ENCODE measurements at regions not wholly inside any gene's neighbourhood (a gene's known extent, or its start where the extent isn't known, plus 50 kb on each side); places are given as distances from the start of the nearest gene placed in this dataset.
"Not testable (repeated sequence)": the region's sequence is repeated elsewhere in the genome, so short reads cannot be mapped to it uniquely, and the experiment has no call there.

GRCh38 chr5:37951946-37952721 lies 112.3 kb upstream of the GDNF start:
- no peak overlapping the region for H3K4me3 Mint-ChIP-seq
- H3K4me1 Mint-ChIP-seq (ENCODE audit: low read depth): no peaks in the 10 kb centered on the region
- no peaks in the 10 kb centered on the region for H3K9me3 Mint-ChIP-seq (ENCODE audit: low read depth)
- H3K36me3 Mint-ChIP-seq: no peaks in the 10 kb centered on the region
- no peak overlapping the region for H3K27ac Mint-ChIP-seq
- no peaks in the 10 kb centered on the region for H3K27me3 Mint-ChIP-seq

GRCh38 chr5:37950436-37950835 lies 110.6 kb upstream of the GDNF start:
- Mint-ChIP-seq H3K27me3 (no peaks in the 10 kb centered on the region), H3K4me3 (no peak overlapping the region), H3K36me3 (no peaks in the 10 kb centered on the region), H3K9me3 (ENCODE audit: low read depth) (no peaks in the 10 kb centered on the region), H3K27ac (no peak overlapping the region), H3K4me1 (ENCODE audit: low read depth) (no peaks in the 10 kb centered on the region)

GRCh38 chr5:37945446-37945845 lies 105.6 kb upstream of the GDNF start:
- Mint-ChIP-seq H3K9me3 (ENCODE audit: low read depth) (no peaks in the 10 kb centered on the region), H3K27ac (no peak overlapping the region), H3K4me1 (ENCODE audit: low read depth) (no peaks in the 10 kb centered on the region), H3K27me3 (peaks cover 2% of the 10 kb centered on the region), H3K4me3 (no peak overlapping the region), H3K36me3 (no peaks in the 10 kb centered on the region)

- H3K27ac Mint-ChIP-seq; H3K4me3 Mint-ChIP-seq; H3K4me1 Mint-ChIP-seq (ENCODE audit: low read depth); H3K36me3 Mint-ChIP-seq; H3K9me3 Mint-ChIP-seq (ENCODE audit: low read depth); H3K27me3 Mint-ChIP-seq: not testable (repeated sequence)
These were observed 103.3 kb upstream of the GDNF start for GRCh38 chr5:37943136-37943535.

- no peaks in the 10 kb centered on the region for H3K4me1 Mint-ChIP-seq (ENCODE audit: low read depth)
- H3K36me3 Mint-ChIP-seq: no peaks in the 10 kb centered on the region
- H3K9me3 Mint-ChIP-seq (ENCODE audit: low read depth): peaks cover 4% of the 10 kb centered on the region
- H3K27me3 Mint-ChIP-seq: peaks cover 4% of the 10 kb centered on the region
- no peak overlapping the region for H3K4me3 Mint-ChIP-seq
- H3K27ac Mint-ChIP-seq: no peak overlapping the region
These were observed 101.2 kb upstream of the GDNF start for GRCh38 chr5:37940931-37941623.

GRCh38 chr5:37938861-37939260 lies 99.0 kb upstream of the GDNF start:
- no peaks in the 10 kb centered on the region for H3K36me3 Mint-ChIP-seq
- H3K9me3 Mint-ChIP-seq (ENCODE audit: low read depth): peaks cover 11% of the 10 kb centered on the region
- H3K4me3 Mint-ChIP-seq: no peak overlapping the region
- no peaks in the 10 kb centered on the region for H3K4me1 Mint-ChIP-seq (ENCODE audit: low read depth)
- H3K27me3 Mint-ChIP-seq: peaks cover 4% of the 10 kb centered on the region
- H3K27ac Mint-ChIP-seq: no peak overlapping the region

GRCh38 chr5:37938076-37938852 lies 98.4 kb upstream of the GDNF start:
- Mint-ChIP-seq H3K4me1 (ENCODE audit: low read depth) (no peaks in the 10 kb centered on the region), H3K27me3 (peaks cover 4% of the 10 kb centered on the region), H3K27ac (no peak overlapping the region), H3K36me3 (no peaks in the 10 kb centered on the region), H3K9me3 (ENCODE audit: low read depth) (peaks cover 11% of the 10 kb centered on the region), H3K4me3 (no peak overlapping the region)

GRCh38 chr5:37936091-37936490 lies 96.2 kb upstream of the GDNF start:
- H3K9me3 Mint-ChIP-seq (ENCODE audit: low read depth): peaks cover 11% of the 10 kb centered on the region

GRCh38 chr5:37933576-37933975 lies 93.7 kb upstream of the GDNF start:
- no peaks in the 10 kb centered on the region for H3K4me1 Mint-ChIP-seq (ENCODE audit: low read depth)
- H3K36me3 Mint-ChIP-seq: no peaks in the 10 kb centered on the region
- H3K4me3 Mint-ChIP-seq: no peak overlapping the region
- peaks cover 3% of the 10 kb centered on the region for H3K27me3 Mint-ChIP-seq
- peaks cover 11% of the 10 kb centered on the region for H3K9me3 Mint-ChIP-seq (ENCODE audit: low read depth)
- H3K27ac Mint-ChIP-seq: no peak overlapping the region

More at GRCh38 chr5:37936091-37936490, 96.2 kb upstream of the GDNF start:
- Mint-ChIP-seq H3K4me3 (no peak overlapping the region), H3K27me3 (peaks cover 6% of the 10 kb centered on the region), H3K27ac (no peak overlapping the region), H3K4me1 (ENCODE audit: low read depth) (no peaks in the 10 kb centered on the region), H3K36me3 (no peaks in the 10 kb centered on the region)

GRCh38 chr5:37932450-37932849 lies 92.6 kb upstream of the GDNF start:
- Mint-ChIP-seq H3K4me1 (ENCODE audit: low read depth) (no peaks in the 10 kb centered on the region), H3K27ac (no peak overlapping the region), H3K36me3 (no peaks in the 10 kb centered on the region), H3K4me3 (no peak overlapping the region), H3K9me3 (ENCODE audit: low read depth) (peaks cover 8% of the 10 kb centered on the region), H3K27me3 (peaks cover 3% of the 10 kb centered on the region)

- Mint-ChIP-seq H3K27ac (no peak overlapping the region), H3K27me3 (peaks cover 6% of the 10 kb centered on the region), H3K4me3 (no peak overlapping the region)
These were observed 91.7 kb upstream of the GDNF start for GRCh38 chr5:37931541-37931940.

GRCh38 chr5:37930350-37930749 lies 90.5 kb upstream of the GDNF start:
- H3K9me3 Mint-ChIP-seq (ENCODE audit: low read depth): no peaks in the 10 kb centered on the region
- H3K27ac Mint-ChIP-seq: no peak overlapping the region
- H3K27me3 Mint-ChIP-seq: peaks cover 8% of the 10 kb centered on the region
- H3K4me3 Mint-ChIP-seq: no peak overlapping the region
- no peaks in the 10 kb centered on the region for H3K4me1 Mint-ChIP-seq (ENCODE audit: low read depth)
- no peaks in the 10 kb centered on the region for H3K36me3 Mint-ChIP-seq

More at GRCh38 chr5:37931541-37931940, 91.7 kb upstream of the GDNF start:
- peaks cover 8% of the 10 kb centered on the region for H3K9me3 Mint-ChIP-seq (ENCODE audit: low read depth)
- H3K4me1 Mint-ChIP-seq (ENCODE audit: low read depth): no peaks in the 10 kb centered on the region
- no peaks in the 10 kb centered on the region for H3K36me3 Mint-ChIP-seq

- Mint-ChIP-seq H3K4me1 (ENCODE audit: low read depth) (no peaks in the 10 kb centered on the region), H3K9me3 (ENCODE audit: low read depth) (no peaks in the 10 kb centered on the region), H3K27me3 (peaks cover 8% of the 10 kb centered on the region), H3K36me3 (no peaks in the 10 kb centered on the region), H3K4me3 (no peak overlapping the region), H3K27ac (no peak overlapping the region)
These were observed 90.0 kb upstream of the GDNF start for GRCh38 chr5:37929791-37930190.

GRCh38 chr5:37927753-37928152 lies 87.9 kb upstream of the GDNF start:
- not testable (repeated sequence) for H3K27ac Mint-ChIP-seq; H3K4me1 Mint-ChIP-seq (ENCODE audit: low read depth)
- peaks cover 17% of the 10 kb centered on the region for H3K27me3 Mint-ChIP-seq

GRCh38 chr5:37926732-37927131 lies 86.9 kb upstream of the GDNF start:
- Mint-ChIP-seq H3K27ac (no peak overlapping the region), H3K27me3 (peaks cover 17% of the 10 kb centered on the region), H3K4me3 (no peak overlapping the region), H3K4me1 (ENCODE audit: low read depth) (no peaks in the 10 kb centered on the region), H3K9me3 (ENCODE audit: low read depth) (peaks cover 4% of the 10 kb centered on the region), H3K36me3 (no peaks in the 10 kb centered on the region)

More at GRCh38 chr5:37927753-37928152, 87.9 kb upstream of the GDNF start:
- not testable (repeated sequence) for H3K9me3 Mint-ChIP-seq (ENCODE audit: low read depth); H3K4me3 Mint-ChIP-seq; H3K36me3 Mint-ChIP-seq
